ENCODE measurements at regions not wholly inside any gene's neighbourhood (a gene's known extent, or its start where the extent isn't known, plus 50 kb on each side); places are given as distances from the start of the nearest gene placed in this dataset.
A peak's percentile ranks its signal among the peaks of the same experiment; 100 is the strongest.
"Not testable (repeated sequence)": the region's sequence is repeated elsewhere in the genome, so short reads cannot be mapped to it uniquely, and the experiment has no call there.

GRCh38 chr21:28483301-28484035 is 509.2 kb downstream of the LTN1 start:
- no peak overlapping the region for H3K4me3 ChIP-seq
- WGBS, 5 donors: 65 to 77% (median 69%) methylated on average over 3 of the region's 3 CpGs
- no peaks in the 10 kb centered on the region for H3K27me3 ChIP-seq
- TF ChIP-seq CTCF (IDR thresholded peaks at IDR 0.05): no peak
- no peak for TF ChIP-seq EP300 (IDR thresholded peaks at IDR 0.05)
- TF ChIP-seq POLR2AphosphoS5 (IDR thresholded peaks at IDR 0.05): no peak
- no peak for TF ChIP-seq POLR2A (IDR thresholded peaks at IDR 0.05)
- intact Hi-C loops (cut with DNase I; ENCODE audit: low total_unique reads): no loop called here
- no peaks in the 10 kb centered on the region for H3K36me3 ChIP-seq
- peak in 1 of 2 donors; percentile 18 for DNase-seq
- H3K4me1 ChIP-seq: no peaks in the 10 kb centered on the region
- H3K9me3 ChIP-seq: no peaks in the 10 kb centered on the region
- no peak overlapping the region for H3K27ac ChIP-seq

GRCh38 chr21:28482657-28483056 is 510.0 kb downstream of the LTN1 start:
- 78 to 94% (median 88%) methylated on average over 4 of the region's 4 CpGs for WGBS, 5 donors
- intact Hi-C loops (cut with DNase I; ENCODE audit: low total_unique reads): no loop called here
- no peak for TF ChIP-seq POLR2A (IDR thresholded peaks at IDR 0.05)
- TF ChIP-seq POLR2AphosphoS5 (IDR thresholded peaks at IDR 0.05): no peak
- TF ChIP-seq CTCF (IDR thresholded peaks at IDR 0.05): no peak
- TF ChIP-seq EP300 (IDR thresholded peaks at IDR 0.05): no peak
- Histone ChIP-seq H3K27me3 (no peaks in the 10 kb centered on the region), H3K9me3 (no peaks in the 10 kb centered on the region), H3K4me3 (no peak overlapping the region), H3K27ac (no peak overlapping the region), H3K4me1 (no peaks in the 10 kb centered on the region), H3K36me3 (no peaks in the 10 kb centered on the region)
- no peak for DNase-seq

GRCh38 chr21:28480470-28480869 is 512.2 kb downstream of the LTN1 start:
- H3K4me3 ChIP-seq: no peak overlapping the region
- TF ChIP-seq CTCF (IDR thresholded peaks at IDR 0.05) (no peak), EP300 (IDR thresholded peaks at IDR 0.05) (no peak), POLR2A (IDR thresholded peaks at IDR 0.05) (no peak), POLR2AphosphoS5 (IDR thresholded peaks at IDR 0.05) (no peak)
- H3K9me3 ChIP-seq: no peaks in the 10 kb centered on the region
- no peaks in the 10 kb centered on the region for H3K27me3 ChIP-seq
- no peaks in the 10 kb centered on the region for H3K4me1 ChIP-seq
- DNase-seq: peak in 1 of 2 donors; percentile 23
- intact Hi-C loops (cut with DNase I; ENCODE audit: low total_unique reads): no loop called here
- no peak overlapping the region for H3K27ac ChIP-seq
- WGBS, 5 donors: 73 to 90% (median 78%) methylated on average over 5 of the region's 5 CpGs
- H3K36me3 ChIP-seq: no peaks in the 10 kb centered on the region

GRCh38 chr21:28473530-28474220 is 519.0 kb downstream of the LTN1 start:
- intact Hi-C loops (cut with DNase I; ENCODE audit: low total_unique reads): no loop called here
- Histone ChIP-seq H3K4me1 (no peaks in the 10 kb centered on the region), H3K9me3 (no peaks in the 10 kb centered on the region), H3K36me3 (no peaks in the 10 kb centered on the region), H3K27ac (no peak overlapping the region), H3K4me3 (no peak overlapping the region), H3K27me3 (no peaks in the 10 kb centered on the region)
- WGBS, 5 donors: 71 to 93% (median 92%) methylated on average over 2 of the region's 2 CpGs
- peak in 1 of 2 donors; percentile 17 for DNase-seq
- no peak for TF ChIP-seq POLR2A (IDR thresholded peaks at IDR 0.05)
- TF ChIP-seq POLR2AphosphoS5 (IDR thresholded peaks at IDR 0.05): no peak
- TF ChIP-seq EP300 (IDR thresholded peaks at IDR 0.05): no peak

GRCh38 chr21:28472543-28472942 is 520.1 kb downstream of the LTN1 start:
- 68 to 83% (median 76%) methylated on average over 2 of the region's 2 CpGs for WGBS, 5 donors
- intact Hi-C loops (cut with DNase I; ENCODE audit: low total_unique reads); H3K9me3 ChIP-seq; H3K27me3 ChIP-seq; H3K36me3 ChIP-seq; H3K27ac ChIP-seq; H3K4me1 ChIP-seq; H3K4me3 ChIP-seq; DNase-seq: not testable (repeated sequence)
